T-helper 2 cell (primary cell): ENCODE measurements at regions not wholly inside any gene's neighbourhood (a gene's known extent, or its start where the extent isn't known, plus 50 kb on each side); places are given as distances from the start of the nearest gene placed in this dataset.
"Not testable (repeated sequence)": the region's sequence is repeated elsewhere in the genome, so short reads cannot be mapped to it uniquely, and the experiment has no call there.

Source experiments
- DNase-seq, 5 experiments: peaks; one replicate each; pipeline versions ENCODE4 v3.0.0 to v3.0.0-alpha.2; 2012 to 2022

DNA sequence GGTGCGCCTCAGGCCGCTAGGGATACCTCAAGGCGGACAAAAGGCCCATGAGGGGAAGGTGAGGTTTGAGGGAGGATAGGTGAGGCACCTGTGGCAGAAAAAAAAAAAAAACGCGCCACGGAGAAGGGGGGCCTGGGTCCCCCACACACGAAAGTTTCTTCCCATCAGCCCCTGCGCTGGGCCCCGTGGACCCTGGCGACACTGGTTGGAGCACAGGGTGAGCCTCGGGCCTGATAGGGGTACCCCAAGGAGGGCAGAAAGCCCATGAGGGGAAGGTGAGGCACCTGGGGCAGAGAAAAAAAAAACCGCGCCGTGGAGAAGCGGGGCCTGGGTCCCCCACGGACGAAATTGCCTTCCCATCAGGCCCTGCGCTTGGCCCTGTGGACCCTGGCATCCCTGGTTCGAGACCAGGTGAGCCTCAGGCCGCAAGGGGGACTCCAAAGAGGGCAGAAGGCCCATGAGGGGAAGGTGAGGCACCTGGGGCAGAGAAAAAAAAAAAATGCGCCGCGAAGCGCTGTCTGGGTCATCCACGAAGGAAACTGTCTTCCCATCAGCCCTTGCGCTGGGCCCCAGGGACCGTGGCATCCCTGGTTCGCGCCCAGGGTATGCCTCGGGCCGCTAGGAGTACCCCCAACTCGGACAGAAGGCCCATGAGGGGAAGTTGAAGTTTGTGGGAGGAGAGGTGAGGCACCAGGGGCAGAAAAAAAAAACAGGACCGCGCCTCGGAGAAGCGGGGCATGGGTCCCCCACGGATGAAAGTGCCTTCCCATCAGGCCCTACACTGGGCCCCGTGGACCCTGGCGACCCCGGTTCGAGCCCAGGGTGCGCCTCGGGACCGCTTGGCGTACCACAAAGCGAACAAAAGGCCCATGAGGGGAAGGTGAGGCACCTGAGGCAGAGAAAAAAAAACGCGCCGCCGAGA is 226.2 kb downstream of the CCDC74A start:
- DNase-seq: no peak

DNA sequence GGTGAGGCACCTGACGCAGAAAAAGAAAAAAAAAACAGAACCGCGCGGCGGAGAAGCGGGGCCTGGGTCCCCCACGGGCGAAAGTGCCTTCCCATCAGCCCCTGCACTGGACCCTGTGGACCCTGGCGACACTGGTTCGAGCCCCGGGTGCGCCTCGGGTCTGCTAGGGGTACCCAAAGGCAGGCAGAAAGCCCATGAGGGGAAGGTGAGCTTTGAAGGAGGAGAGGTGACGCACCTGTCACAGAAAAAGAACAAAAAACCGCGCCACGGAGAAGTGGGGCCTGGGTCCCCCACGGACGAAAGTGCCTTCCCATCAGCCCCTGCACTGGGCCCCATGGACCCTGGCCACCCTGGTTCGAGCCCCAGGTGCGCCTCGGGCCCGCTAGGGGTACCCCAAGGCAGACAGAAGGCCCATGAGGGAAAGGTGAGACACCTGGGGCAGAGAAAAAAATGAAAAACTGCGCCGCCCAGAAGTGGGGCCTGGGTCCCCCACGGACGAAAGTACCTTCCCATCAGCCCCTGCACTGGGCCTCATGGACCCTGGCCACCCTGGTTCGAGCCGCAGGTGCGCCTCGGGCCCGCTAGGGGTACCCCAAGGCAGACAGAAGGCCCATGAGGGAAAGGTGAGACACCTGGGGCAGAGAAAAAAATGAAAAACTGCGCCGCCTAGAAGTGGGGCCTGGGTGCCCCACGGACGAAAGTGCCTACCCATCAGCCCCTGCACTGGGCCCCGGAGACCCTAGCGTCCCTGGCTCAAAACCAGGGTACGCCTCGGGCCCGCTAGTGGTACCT is 227.4 kb downstream of the CCDC74A start:
- no peak for DNase-seq

DNA sequence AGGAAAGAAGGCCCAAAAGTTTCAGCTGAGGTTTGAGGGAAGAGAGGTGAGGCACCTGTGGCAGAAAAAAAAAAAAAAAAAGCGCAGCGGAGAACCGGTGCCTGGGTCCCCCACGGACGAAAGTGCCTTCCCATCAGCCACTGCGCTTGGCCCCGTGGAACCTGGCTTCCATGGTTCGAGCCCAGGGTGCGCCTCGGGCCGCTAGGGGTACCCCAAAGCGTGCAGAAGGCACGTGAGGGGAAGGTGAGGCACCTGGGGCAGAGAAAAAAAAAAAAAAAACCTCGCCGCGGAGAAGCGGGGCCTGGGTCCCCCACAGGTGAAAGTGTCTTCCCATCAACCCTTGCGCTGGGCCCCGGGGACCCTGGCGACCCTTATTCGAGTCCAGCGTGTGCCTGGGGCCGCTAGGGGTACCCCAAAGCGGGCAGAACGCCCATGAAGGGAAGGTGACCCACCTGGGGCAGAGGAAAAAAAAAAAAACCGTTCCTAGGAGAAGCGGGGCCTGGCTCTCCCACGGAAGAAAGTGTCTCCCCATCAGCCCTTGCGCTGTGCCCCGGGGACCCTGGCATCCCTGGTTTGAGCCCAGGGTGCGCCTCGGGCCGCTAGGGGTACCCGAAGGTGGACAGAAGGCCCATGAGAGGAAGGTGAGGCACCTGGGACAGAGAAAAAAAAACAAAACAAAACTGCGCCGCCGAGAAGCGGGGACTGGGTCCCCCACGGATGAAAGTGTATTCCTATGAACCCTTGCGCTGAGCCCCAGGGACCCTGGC is 228.6 kb downstream of the CCDC74A start:
- DNase-seq: no peak

DNA sequence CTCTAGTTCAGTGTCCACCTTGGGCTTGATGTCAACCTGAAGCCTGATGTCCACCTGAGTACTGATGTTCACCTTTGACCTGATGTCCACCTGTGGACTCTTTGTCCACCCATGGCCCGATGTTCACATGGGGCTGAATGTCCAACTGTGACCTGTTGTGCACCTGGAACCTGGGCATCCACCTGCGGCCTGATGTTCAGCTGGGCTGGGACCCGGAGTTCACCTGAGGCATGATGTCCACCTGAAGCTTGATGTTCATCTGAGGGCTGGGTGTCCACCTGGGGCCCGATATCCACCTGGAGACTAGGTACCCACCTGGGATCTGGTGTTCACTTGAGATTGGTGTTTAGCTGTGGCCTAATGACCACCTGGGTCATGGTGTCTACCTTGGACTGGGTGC is 231.3 kb downstream of the CCDC74A start:
- not testable (repeated sequence) for DNase-seq

DNA sequence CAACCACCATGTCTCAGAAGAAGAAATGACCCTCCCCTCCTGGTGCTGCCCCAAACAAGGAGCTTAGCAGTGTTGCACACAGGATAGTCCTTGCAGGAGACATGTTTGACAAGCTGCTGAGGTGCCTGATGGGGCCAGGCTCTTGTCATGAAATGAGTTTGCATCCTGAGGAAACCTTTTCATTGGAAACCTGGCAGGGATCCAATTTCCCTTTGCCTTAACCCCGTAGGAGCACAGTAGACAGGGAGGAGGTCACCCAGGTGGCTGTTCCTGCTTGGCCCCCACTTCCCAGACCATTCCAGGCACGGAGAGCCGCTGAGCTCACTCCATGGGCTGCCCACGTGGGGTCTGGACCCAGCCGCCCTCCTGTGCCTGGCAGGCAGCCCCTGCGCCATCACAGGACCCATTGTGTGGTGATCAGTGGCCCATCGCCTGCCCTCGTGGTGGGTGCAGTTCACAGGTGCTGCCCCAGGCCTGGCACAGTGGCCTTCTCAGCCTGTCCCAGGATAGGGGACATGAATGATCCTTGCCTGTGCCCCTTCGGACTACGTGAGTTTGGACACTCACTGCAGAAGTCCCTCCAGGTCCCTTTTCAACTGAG is 247.4 kb downstream of the CCDC74A start:
- not testable (repeated sequence) for DNase-seq

DNA sequence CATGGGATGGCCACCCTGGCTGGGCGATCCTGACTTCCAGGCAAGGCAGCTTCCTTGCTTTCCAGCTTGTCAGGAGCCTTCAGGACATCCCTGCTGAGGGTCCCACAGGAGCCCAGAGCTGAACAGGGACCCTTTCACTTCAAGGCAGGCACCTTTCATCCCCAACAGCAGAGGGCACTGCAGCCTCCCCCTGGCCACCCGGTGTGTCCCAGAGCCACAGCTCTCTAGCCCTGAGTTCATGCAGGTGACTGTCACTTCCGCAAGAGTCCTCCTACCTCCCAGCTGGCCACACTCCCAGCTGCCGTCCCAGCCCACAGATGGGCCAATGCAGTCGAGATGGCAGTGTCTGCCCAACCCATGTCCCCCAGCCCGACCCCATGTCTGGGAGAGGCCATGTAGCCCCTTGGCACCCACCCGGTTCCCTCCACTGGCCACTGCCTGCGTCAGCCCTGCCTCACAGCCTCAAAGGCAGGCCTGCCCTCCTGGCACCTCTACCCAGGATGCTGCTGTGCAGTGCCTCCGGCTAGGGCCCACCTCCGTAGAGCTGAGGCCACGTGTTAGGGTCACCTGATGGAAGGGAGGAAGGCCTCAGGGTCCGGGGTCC is 248.3 kb downstream of the CCDC74A start:
- DNase-seq: not testable (repeated sequence)

DNA sequence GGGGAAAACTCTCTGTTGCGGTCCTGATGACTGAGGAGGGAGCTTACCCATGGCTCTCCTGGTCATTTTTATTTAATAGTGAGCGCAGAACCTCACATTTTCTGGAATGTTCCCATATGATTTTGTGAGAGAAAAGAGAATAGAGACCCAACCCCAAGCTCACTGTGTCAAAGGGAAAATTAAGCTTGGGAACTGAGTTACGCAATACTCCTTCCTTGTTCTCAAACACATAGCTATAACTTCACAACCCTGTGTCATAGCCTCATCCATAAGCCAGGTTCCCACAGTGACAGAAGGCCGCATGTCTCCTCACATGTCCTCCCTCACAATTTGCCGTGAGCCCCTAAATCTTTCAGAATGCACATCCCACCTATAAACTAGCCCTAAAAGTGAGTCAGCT is 252.8 kb downstream of the CCDC74A start:
- not testable (repeated sequence) for DNase-seq

DNA sequence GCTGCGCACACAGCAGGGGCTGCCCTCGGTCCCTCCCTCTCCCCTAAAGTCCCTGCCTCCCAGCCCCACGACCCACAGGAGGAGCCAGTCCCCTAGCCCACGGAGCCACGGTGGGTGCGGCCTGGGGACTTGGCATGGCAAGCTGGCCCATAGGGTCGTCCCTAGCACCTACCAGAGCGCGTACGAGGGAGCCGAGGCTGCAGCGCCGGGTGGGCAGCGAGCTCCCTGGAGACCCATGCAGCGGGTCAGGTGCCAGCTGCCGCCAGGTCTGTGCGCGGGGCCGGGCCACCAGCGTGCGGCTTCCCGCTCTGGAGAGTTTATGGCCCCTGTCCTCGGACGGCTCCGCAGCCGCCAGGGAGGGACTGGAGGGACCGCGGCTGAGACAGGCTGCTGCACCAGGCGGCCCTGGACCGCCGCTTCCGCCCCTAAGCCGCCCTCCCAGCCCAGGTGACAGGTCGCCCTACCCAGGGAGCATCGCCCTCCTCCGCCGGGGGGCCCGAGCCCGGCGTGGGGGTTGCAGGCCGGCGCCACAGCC is 273.6 kb downstream of the CCDC74A start:
- no peak for DNase-seq

DNA sequence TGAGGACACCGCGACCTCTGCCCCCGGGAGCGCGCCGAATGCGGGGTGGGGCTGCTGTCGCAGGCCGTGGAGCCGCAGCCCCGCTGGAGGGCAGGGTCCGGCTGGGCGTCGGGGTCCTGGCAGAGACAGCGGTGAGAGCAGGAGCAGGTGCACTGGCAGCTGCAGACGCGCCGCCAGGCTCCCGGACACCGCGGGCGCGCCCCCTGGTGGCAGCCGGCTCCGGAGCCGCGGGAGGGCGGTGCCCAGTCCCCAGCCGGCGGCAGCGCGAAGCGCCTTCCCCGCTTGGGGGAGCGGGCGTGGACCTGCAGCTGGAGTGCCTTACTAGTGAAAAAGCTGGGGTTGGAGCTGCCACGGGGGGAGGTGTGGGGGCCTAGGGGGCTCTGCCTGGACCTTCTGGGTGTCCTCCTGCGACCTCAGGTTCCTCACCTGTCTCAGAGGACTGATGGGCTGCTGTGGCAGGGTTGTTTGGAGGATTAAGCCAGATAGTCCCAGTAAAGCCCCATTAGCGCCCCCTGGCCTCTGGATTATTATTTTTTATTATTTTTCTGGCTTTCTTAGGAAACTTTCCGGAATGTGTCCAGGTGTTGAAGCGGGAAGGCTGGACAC is 274.2 kb downstream of the CCDC74A start:
- DNase-seq: peak; percentile 53 to 74 (median 62)

DNA sequence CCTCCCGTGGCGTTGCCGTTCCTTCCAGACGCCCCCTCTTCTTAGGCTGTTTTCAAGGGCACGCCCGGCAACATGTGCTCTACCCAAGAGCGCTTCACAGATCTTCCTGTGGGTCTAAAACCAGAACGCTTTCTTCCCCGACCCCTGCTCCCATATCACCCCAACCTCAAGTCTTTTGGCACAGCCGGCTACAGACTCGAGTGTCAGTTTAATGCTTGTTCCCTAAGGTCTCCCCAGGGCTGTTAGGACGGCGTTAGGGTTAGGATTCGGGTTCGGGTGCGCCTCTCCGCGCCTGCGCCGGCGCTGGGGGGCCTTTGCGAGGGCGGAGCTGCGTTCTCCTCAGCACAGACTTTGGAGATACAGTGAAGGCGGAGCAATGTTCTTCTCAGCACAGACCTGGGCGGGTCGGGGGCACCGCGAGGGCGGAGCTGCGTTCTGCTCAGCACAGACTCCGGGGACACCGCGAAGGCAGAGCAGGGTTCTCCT is 274.7 kb downstream of the CCDC74A start:
- peak in 2 of 5 experiments; percentile 11 to 48 for DNase-seq

DNA sequence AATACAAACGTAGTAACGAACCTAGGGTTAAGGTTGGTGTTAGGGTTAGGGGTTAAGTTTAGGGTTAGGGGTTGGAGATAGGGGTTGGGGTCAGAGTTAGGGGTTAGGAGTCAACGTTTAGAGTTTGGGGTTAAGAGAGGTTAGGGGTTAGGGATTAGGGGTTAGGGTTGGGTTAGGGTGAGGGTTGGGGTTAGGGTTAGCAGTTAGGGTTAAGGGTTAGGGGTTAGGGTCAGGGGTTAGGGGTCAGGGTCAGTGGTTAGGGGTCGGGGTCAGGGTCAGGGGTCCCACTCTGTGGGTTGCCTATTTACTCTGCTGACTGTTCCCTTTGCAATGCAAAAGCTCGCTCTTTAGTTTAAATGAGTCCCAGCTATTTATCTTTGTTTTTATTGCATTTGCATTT is 275.5 kb downstream of the CCDC74A start:
- DNase-seq: not testable (repeated sequence)

DNA sequence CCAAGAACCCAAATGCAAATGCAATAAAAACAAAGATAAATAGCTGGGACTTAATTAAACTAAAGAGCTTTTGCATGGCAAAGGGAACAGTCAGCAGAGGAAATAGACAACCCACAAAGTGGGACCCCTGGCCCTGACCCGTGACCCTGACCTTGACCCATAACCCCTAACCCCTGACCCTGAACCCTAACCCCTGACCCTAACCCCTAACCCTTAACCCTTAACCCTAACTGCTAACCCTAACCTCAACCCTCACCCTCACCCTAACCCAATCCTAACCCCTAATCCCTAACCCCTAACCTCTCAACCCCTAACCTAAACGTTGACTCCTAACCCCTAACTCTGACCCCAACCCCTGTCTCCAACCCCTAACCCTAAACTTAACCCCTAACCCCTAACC is 284.9 kb downstream of the CCDC74A start:
- not testable (repeated sequence) for DNase-seq

DNA sequence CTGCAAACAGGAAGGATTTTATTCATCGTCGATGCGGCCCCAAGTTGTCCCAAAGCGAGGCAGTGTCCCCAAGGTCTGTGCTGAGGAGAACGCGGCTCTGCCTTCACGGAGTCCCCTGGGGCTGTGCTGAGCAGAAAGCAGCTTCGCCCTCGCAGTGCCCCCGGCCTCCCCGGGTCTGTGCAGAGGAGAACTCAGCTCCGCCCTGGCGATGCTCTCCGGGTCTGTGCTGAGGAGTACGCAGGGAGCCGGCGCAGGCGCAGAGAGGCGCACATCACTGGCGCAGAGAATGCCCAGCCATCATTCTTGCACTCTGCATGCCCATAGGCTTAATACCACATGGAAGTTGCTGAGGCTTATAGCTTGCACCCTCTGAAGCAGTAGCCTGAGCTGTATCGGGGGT is 285.7 kb downstream of the CCDC74A start:
- not testable (repeated sequence) for DNase-seq

DNA sequence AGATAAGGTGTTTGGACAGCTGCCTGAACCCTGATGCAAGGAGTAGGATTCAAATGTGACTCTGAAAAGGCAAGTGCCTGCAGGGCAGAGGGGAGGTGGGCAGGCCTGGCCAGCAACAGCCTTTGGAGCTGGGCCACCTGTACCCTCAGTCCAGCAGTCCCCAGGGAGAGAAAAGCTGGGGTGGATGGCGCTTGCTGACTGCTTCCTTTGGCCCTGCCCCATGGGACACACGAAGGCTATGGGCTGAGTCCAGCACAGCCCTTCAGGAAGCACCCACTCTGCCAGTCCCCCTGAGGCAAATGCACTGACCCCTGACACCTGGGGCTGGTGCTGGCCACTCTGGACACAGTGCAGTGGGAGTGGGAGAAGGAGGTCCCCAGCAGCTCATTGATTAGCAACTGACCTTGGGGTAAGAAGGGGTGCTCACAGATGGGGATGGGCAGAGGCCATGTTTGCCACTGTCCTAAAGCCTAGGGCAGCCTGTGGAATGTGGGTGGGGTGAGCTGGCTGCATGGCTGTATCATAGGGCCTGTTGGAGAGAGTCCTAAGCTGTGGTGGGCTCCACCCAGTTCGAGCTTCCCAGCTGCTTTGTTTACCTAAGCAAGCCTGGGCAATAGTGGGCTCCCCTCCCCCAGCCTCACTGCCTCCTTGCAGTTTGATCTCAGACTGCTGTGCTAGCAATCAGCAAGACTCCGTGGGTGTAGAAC is 290.7 kb downstream of the CCDC74A start:
- not testable (repeated sequence) for DNase-seq

DNA sequence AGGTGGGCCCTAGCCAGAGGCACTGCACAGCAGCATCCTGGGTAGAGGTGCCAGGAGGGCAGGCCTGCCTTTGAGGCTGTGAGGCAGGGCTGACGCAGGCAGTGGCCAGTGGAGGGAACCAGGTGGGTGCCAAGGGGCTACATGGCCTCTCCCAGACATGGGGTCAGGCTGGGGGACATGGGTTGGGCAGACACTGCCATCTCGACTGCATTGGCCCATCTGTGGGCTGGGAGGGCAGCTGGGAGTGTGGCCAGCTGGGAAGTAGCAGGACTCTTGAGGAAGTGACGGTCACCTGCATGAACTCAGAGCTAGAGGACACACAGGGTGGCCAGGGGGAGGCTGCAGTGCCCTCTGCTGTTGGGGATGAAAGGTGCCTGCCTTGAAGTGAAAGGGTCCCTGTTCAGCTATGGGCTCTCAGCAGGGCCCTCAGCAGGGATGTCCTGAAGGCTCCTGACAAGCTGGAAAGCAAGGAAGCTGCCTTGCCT is 294.6 kb downstream of the CCDC74A start:
- DNase-seq: not testable (repeated sequence)

DNA sequence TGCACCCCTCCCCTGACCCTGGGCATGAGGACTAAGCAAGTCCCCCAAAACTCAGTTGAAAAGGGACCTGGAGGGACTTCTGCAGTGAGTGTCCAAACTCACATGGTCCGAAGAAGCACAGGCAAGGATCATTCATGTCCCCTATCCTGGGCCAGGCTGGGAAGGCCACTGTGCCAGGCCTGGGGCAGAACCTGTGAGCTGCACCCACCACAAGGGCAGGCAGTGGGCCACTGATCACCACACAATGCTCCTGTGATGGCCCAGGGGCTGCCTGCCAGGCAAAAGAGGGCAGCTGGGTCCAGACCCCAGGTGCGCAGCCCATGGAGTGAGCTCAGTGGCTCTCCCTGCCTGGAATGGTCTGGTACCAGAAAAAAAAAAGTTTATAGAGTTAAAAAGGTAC is 295.4 kb downstream of the CCDC74A start:
- not testable (repeated sequence) for DNase-seq

DNA sequence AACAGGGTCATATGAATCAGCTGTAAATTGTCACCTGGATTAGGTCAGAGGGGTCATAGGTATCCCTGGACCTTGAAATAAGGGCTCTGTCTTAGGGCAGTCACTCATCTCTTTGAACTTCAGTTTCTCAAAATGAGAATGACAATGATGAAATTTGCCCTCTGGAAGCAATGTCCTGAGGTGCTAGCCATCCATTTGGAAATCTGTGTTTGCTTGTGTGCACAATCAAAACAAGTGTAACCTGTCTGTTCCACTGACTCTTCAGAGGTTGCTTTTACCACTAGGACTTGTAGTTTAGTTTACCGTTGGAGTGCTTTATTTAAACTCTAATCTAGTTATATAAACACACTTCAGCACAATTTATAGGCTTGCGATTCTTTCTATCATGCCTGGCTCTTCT is 297.3 kb downstream of the CCDC74A start:
- not testable (repeated sequence) for DNase-seq

DNA sequence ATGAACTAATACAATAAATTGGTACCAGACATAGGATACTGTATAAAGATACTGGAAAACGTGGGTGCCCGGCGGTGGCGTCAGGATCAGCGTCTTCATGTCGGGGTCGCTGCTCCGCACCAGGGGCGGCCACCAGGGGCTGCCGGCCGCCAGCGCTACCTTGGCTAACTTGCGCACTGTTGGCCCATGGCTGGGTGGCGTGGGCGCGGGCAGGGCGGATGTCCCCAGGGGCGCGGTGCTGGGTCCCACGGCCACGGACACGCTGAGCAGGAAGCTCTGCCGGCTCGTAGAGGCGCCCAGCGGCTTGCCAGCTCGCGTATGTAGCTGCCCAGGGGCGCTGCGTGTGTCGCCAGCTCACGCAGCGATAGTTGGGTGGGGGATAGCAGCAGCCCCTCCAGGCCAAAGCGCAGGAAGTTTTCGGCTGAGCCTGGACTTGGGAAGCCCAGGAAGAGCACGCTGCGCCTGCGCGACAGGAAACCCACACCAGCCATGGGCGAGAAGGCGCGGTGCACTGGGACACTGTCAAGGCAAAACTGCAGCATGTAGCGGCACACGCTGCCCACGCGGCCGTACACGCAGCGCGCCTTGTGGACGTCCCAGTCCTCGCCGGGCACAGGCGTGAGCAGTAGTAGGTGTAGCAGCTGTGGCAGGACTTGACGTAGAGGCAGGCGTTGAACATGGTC is 299.9 kb downstream of the CCDC74A start:
- DNase-seq: no peak

DNA sequence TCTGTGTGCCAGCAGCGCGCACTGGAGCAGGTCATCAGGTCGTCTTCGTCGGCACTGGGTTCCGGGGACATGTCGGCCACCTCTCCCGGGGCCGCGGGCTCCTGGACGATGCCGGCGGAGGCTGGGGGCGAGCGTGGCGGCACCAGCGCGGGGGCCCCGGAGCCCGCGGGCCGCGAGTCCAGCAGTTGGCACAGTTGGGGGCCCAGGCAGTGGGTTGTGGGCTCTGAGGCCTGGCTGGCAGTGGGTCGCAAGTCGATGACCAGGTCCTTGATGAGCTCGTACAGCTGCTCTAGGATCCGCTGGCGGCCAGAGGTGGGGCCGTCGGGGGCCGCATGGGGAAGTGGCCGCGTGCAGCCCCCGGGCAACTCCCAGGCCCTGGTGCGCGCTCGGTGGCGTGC is 300.5 kb downstream of the CCDC74A start:
- DNase-seq: no peak
